ENCODE measurements at regions not wholly inside any gene's neighbourhood (a gene's known extent, or its start where the extent isn't known, plus 50 kb on each side); places are given as distances from the start of the nearest gene placed in this dataset.

DNA sequence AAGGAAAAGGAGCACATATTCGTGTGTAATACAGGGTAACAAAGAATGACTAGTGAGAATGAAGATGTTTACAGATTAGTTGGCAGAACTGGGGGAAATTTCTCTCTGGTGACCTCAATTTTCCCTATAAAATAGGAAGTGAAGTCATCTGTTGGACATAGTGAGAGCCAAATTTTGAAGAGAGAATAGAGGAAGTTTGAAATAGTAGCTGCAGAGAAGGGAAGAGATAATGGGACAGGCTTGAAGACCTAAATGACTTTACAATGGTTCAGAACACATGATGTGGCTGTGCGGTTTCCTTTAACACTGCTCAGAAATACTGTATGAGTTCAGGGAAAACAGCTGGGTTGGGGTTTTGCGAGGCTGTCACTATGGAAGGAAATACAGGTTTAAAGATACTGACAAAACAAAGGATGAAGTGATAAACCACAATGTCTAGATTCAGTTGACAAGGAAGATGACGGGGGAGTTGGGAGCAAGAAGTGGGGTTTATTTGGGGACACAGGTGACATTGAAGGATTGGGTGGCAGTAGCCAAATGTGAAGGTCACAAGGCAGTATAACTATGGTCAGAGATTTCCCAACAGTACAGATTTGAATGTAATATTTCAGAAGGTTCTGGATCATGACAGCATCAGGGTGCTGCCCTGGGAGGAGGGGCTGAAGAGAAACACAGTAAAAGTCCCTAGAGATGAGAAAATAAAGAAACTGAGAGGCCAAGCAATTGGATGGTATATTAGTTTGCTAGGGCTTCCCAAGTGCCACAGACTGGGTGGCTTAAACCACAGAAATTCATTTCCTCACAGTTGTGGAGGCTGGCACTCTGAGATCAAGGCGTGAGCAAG, 82.6 kb upstream of the TANK start:
- DNase-seq: no peak

DNA sequence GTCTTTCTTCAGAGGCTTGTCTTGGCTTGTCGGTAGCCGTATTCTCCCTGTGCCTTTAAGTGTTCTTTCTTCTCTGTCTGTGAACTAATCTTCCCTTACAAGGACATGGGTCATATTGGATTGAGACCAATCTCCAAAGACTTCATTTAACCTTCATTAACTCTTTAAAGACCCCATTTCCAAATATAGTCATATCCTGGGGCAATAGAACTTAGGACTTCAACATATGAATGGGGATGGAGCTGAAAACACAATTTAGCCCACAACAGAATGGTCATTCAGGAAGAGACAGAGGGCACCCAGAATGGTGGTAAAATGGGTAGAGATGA, 82.1 kb upstream of the TANK start:
- DNase-seq: no peak

DNA sequence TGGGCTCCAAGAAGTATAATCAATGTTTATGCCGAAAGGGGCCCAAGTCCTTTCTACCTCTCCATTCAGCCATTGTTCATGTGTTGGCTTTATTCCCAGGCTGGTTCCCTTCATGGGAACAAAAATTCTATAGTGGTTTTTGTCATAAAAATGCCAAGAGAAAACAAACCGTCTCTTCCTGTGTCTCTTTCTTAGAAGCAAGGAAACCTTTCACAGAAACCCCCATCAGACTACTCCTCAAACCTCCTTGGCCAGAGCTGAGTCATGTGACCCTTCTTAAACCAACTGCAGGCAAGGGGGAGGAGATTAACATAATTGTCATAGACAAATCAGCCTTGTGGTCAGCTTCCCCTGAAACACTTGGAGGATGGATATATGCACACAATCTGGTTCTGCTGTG, 75.1 kb upstream of the TANK start:
- no peak for DNase-seq

DNA sequence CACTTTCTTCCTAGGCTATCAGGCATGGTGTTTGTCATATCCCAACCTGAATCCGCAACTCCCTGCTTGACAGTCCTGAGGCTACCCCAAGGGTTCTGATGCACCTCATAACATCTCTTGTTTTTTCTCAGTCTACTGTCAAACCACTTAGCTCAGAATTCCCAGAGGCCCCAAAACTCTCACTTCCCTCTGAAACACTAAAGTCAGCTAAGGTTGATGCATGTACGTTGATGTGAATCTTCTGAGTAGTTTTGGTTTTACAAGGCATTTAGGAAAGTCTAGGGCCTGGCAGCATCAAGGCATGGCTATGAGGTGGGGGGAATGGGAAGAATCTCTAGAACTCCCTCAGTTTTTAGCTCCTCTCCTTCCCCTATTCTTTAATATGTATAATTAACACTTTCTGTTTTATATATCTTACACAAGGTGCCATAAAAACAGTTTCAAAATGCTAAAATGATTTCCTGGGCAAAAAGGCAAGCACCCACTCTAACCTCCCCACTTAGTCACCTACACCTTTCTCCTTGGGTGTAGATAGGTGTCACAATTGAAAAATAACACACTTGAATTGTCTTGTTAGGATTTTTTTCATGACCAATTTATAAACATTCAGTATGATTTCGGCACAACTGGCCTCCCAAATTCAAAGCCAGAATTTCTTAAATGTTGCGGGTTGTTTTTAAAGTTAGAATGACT, 71.4 kb upstream of the TANK start:
- DNase-seq: peak; percentile 38

DNA sequence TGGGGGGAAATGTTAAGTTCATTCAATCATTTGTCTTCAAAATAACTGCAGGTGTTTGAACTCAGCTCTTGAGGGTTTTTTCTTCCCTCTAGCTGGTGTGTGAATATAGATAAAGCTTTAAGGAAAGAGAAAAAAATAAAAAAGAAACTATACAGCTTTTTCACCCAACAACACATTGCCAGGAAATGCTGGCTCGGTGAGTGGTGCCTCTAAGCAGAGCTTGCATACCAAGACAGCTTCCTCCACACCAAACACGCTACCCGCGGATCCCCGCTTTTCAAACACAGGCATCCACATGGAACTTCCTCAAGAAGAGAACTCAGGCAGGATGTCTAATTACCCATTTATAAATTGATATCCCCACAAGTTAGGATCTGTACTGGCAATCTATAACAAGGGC, 69.8 kb upstream of the TANK start:
- peak; percentile 20 for DNase-seq

DNA sequence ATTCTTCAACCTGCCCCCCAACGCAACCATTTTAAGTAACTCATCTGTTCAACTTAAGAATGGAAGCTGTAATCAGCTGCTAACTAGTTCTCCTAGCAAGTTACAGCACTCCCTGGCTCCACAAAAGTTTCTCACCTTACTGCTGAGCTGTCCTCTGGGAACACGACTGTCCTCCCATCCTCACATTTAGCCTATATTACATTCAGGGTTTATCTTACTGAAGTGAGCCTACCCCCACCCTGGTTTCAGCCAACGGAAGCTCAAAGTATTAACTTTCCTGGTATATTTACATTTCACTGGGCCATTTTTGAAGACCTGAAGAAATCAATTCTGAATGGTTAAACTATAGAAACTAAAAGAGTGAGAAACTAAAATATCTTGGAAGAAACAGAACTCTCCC, 64.9 kb upstream of the TANK start:
- DNase-seq: no peak

DNA sequence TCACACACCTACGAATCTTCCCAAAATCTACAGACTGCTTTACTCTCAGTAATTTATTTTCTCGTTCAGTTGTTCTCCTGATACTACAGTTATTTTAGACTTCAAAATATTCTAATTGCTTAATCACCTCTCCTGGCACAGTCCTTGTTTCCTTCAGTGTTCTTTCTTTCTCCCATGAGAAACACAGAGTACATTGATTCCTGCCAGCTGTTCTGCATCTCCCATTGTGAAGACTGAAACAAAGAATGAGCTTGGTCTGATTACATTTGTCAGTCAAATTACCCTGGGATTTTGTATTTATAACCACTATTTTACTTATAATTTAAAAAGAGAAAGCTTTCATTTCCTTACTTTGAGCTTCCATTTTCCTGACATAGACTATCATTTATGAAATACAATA, 63.9 kb upstream of the TANK start:
- DNase-seq: no peak

DNA sequence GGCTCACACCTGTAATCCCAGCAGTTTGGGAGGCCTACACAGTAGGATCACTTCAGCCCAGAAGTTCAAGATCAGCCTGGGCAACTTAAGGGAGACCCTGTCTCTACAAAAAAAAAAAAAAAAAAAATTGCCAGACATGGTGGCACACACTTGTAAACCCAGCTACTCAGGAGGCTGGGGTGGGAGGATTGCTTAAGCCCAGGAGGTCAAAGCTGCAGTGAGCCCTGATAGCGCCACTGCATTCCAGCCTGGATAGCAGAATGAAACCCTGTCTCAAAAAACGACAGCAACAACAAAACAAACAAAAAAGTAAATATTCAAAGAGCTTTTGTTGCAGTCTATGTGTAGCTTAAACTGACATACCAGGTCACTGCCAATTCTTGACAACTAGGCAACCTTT, 63.1 kb upstream of the TANK start:
- DNase-seq: no peak

DNA sequence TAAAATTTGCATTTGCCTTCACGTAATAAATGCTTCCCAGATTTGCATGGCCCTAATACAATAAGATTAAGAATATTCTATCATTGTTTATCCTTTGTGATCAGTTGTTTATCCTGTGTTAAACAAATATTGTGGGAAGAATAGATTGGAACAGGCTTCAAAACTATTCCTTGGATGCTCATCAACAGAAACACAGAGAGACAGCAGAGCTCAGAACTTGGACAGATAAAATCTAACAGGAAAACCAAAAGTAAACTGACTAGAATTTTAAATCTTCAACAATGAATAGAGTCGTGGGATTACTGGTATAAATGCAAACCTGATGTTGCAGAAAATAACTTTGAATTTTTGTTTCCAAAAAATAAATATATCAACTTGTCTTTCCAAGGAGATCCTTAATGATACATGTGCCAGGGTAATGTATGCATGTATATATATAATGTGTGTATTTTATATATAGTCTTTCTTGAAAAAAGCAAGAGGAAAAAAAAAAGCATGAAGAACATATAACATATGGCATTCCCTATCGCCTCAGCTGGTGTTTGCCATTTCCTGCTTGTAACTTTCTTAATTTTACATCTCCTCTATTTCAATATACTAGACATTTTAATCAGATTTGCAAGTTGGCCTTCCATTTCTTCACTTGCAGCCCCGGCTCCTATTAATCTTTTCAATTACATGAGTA, 59.9 kb upstream of the TANK start:
- DNase-seq: no peak

DNA sequence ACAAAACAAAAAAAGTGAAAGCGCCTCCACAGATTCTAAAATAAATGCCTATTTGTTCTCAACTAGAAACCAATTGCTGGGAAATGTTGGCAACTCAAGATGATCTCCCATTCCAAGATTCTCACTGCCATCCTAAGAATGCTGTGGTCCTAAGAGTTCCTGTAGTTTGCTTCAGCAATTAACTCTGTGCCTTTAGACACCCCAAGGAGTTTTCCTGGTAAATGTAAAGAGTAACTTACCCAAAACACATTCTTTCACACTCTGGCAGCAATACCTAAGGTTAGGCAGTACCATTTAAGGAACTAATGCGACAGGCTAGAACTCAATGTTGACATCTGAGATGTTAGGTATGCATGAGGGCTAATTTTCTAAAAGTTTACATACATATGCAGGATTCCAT, 58.8 kb upstream of the TANK start:
- no peak for DNase-seq

DNA sequence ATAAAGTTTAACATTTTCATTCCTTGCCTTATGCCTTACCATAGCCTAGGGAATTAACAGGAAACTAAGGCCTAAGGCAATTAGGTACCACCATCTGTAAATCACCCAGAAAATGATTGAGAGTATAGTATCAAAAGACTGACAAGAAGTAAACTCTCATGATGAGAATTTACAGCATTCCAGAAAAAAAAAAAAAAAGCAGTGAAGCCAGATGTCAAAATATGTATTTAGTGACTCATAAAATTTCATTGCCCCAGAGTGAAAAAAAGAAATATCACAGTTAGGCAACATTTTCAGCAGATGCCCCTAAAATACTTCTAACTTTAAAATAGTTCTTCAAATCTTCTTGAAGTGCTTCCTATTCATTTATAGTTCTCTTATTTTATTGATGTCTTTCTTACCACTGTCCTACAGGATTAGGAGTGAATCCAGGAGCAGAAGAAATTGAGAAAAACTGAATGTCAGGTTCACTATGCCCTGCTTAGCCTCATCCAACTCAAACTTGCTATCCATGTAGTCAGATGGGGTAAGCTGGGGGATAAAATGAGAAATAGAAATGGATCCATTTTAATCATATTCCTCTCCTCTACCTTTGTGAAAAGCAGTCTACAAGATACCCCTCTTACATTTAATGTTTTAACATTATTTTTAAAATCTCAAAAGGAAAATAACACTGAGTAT, 57.3 kb upstream of the TANK start:
- no peak for DNase-seq

DNA sequence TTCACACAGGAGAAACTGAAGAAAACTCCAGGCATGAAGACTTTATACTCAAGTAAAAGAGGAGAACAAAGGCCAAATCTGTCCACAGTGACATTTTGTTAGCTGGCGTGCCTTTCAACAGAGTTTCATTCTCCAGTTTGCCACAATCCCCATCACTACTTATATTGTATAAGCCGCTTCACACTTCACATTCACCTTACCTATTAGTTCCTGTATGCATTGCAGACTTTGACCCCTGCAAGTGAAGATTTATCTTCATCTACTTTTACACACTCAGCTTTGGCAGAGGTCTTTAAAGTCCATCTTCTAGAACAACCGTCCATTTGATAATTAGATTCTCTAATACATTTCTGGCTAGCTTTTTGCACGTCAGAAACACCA, 56.8 kb upstream of the TANK start:
- no peak for DNase-seq

DNA sequence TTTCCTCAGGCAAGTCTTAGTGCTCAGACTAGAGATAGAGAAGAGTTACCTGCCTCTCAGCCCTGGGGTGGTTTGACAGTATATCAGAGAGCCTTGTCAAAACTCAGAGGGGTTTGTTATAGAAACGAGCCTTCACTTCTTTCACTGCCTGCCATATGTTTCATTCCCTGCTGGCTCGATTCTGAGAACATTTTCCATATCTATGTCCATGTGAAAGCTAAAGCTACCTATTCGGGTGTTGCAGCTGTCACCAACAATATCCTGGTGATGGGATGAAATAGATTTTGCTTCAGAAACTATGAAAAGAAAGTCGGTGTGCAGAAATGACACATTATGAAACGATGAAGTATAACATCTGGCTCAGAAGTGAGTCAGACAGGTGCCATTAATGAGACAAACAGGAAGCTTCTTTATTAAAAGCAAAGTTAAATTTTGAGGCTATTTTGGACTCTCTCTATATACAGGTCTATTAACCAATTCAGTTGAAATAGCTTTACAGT, 56.1 kb upstream of the TANK start:
- DNase-seq: peak; percentile 38

DNA sequence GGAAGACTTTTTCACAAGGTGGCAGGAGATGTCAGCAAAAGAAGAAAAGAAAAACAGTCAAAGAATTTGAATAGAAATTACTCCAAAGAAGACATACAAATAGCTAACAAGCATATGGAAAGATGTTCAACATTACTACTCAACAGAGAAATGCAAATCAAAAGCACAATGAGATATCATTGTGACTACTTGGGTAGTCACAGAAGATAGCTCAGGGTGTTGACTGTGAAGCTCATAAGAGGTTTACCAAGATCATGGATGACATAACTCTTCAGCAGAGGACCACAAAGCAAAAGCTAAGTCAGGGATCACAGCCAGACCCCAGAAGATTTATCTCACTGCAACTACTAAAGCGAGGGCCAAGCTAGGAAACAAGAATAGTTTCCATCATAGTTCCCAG, 53.0 kb upstream of the TANK start:
- DNase-seq: no peak

All from RPMI8226 (cell line).